ENCODE measurements at regions not wholly inside any gene's neighbourhood (a gene's known extent, or its start where the extent isn't known, plus 50 kb on each side); places are given as distances from the start of the nearest gene placed in this dataset.

GRCh38 chr4:171042989-171043524 lies 770.1 kb upstream of the GALNTL6 start:
- TF ChIP-seq CTCF (IDR thresholded peaks at IDR 0.05; ENCODE audit: low read depth, low read length, missing control alignments), result no peak
- no peak overlapping the region for H3K4me3 ChIP-seq (ENCODE audit: low read depth, low read length)
- DNase-seq (ENCODE audit: low read depth), result no peak

GRCh38 chr4:171035909-171036308 lies 777.3 kb upstream of the GALNTL6 start:
- DNase-seq (ENCODE audit: low read depth), result no peak
- no peak for TF ChIP-seq CTCF (IDR thresholded peaks at IDR 0.05; ENCODE audit: low read depth, low read length, missing control alignments)
- no peak overlapping the region for H3K4me3 ChIP-seq (ENCODE audit: low read depth, low read length)

- DNase-seq (ENCODE audit: low read depth), result no peak
- H3K4me3 ChIP-seq (ENCODE audit: low read depth, low read length), result no peak overlapping the region
- no peak for TF ChIP-seq CTCF (IDR thresholded peaks at IDR 0.05; ENCODE audit: low read depth, low read length, missing control alignments)
Measured at GRCh38 chr4:171031338-171031737, 781.9 kb upstream of the GALNTL6 start.

GRCh38 chr4:171025776-171026175 lies 787.4 kb upstream of the GALNTL6 start:
- no peak for TF ChIP-seq CTCF (IDR thresholded peaks at IDR 0.05; ENCODE audit: low read depth, low read length, missing control alignments)
- no peak overlapping the region for H3K4me3 ChIP-seq (ENCODE audit: low read depth, low read length)
- DNase-seq (ENCODE audit: low read depth), result no peak

- H3K4me3 ChIP-seq (ENCODE audit: low read depth, low read length), result no peak overlapping the region
- no peak for TF ChIP-seq CTCF (IDR thresholded peaks at IDR 0.05; ENCODE audit: low read depth, low read length, missing control alignments)
- no peak for DNase-seq (ENCODE audit: low read depth)
Measured at GRCh38 chr4:171025343-171025742, 787.9 kb upstream of the GALNTL6 start.

GRCh38 chr4:171024720-171025303 lies 788.4 kb upstream of the GALNTL6 start:
- DNase-seq (ENCODE audit: low read depth), result no peak
- TF ChIP-seq CTCF (IDR thresholded peaks at IDR 0.05; ENCODE audit: low read depth, low read length, missing control alignments), result no peak
- H3K4me3 ChIP-seq (ENCODE audit: low read depth, low read length), result no peak overlapping the region

GRCh38 chr4:171022824-171023230 lies 790.4 kb upstream of the GALNTL6 start:
- H3K4me3 ChIP-seq (ENCODE audit: low read depth, low read length), result no peak overlapping the region
- no peak for DNase-seq (ENCODE audit: low read depth)
- no peak for TF ChIP-seq CTCF (IDR thresholded peaks at IDR 0.05; ENCODE audit: low read depth, low read length, missing control alignments)
